ENCODE measurements at regions not wholly inside any gene's neighbourhood (a gene's known extent, or its start where the extent isn't known, plus 50 kb on each side); places are given as distances from the start of the nearest gene placed in this dataset.

DNA sequence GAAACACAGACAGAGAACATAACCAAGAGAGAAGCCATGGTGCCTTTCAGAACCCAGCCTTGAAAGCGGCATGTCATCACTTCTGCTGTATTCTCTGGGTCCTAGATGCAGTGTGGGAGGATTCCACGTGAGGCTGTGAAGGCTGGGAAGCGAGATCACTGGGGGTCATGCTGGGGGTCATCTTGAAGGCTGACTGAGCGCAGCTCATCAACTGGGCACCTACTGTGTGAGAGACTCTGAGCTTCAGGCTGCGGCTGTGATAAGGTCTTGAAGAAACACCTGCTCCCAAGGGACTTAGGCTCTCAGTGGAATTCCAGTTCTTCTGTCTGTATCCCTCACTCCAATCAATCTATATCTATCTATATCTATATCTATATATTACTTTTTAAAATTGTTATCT is 91.8 kb upstream of the KLF13 start:
- TF ChIP-seq, protein P1, sequence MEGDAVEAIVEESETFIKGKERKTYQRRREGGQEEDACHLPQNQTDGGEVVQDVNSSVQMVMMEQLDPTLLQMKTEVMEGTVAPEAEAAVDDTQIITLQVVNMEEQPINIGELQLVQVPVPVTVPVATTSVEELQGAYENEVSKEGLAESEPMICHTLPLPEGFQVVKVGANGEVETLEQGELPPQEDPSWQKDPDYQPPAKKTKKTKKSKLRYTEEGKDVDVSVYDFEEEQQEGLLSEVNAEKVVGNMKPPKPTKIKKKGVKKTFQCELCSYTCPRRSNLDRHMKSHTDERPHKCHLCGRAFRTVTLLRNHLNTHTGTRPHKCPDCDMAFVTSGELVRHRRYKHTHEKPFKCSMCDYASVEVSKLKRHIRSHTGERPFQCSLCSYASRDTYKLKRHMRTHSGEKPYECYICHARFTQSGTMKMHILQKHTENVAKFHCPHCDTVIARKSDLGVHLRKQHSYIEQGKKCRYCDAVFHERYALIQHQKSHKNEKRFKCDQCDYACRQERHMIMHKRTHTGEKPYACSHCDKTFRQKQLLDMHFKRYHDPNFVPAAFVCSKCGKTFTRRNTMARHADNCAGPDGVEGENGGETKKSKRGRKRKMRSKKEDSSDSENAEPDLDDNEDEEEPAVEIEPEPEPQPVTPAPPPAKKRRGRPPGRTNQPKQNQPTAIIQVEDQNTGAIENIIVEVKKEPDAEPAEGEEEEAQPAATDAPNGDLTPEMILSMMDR (IDR thresholded peaks at IDR 0.05; ENCODE audit: borderline replicate concordance, extremely low read depth, insufficient read depth) = no peak
- DNase-seq = peak in 1 of 5 donors; percentile 37
- Histone ChIP-seq H3K4me1 (ENCODE audit: control insufficient read depth in 2 of 3, insufficient read depth in 2 of 3, low read depth in 1 of 3, low read length in 3 of 3) (peaks cover 0 to 13% (median 0%) of the 10 kb centered on the region in 3 donors), H3K9ac (ENCODE audit: low read length in 3 of 3) (no peak overlapping the region), H3K27ac (ENCODE audit: low read depth in 2 of 2, low read length in 2 of 2) (no peak overlapping the region), H3K9me3 (ENCODE audit: control insufficient read depth in 2 of 3, insufficient read depth in 1 of 3, low read length in 3 of 3) (no peaks in the 10 kb centered on the region), H3K4me3 (ENCODE audit: low read length in 3 of 3) (no peak overlapping the region), H3K36me3 (ENCODE audit: control insufficient read depth in 2 of 3, insufficient read depth in 3 of 3, low read length in 3 of 3) (no peaks in the 10 kb centered on the region), H3K27me3 (ENCODE audit: control insufficient read depth, insufficient read depth, low read length) (no peaks in the 10 kb centered on the region)
- no peak for FAIRE-seq
- intact Hi-C loops (cut with DNase I) = no loop called here

DNA sequence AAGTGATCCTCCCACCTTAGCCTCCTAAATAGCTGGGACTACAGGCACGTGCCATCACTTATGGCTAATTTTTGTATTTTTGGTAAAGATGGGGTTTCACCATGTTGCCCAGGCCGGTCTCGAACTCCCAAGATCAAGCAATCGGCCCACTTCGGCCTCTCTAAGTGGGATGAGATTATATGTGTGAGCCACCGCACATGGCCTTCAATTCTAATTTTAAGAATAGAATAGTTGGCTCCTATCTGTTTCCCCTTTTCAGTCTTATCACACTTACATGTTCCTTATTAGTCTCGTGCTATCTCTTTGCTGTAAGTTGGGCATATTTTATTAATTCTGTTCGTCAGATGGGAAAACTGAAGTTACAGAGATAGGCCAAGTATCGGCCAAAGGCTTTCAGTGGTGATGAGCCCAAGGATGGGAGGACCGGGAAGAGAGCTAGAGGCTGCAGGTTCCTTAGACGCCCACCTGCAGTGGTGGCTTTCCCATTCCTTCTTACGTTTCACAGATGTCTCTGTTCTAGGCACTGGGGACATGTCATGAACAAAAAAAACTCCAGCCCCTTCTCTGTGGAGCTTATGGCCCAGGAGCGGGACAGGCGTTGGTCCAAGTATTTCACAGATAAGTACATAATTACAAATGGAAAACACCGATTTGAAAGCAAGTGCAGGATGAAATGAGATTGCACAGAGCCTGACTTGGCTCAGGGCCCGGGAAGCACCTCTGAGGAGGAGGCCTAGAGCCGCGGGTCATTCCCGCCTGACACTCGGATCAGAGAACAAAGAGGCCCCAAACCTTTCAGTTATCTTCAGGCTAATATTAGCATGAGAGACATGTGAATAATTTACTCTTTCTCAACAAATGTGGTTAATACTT is 91.1 kb upstream of the KLF13 start:
- peak overlapping the region in 1 of 3 donors; percentile 22 for H3K4me3 ChIP-seq (ENCODE audit: low read length in 3 of 3)
- peak overlapping the region; percentile 53 to 87 for H3K27ac ChIP-seq (ENCODE audit: low read depth in 2 of 2, low read length in 2 of 2)
- no peak for FAIRE-seq
- peak in 3 of 5 donors; percentile 29 to 82 (median 38) for DNase-seq
- no peaks in the 10 kb centered on the region for H3K36me3 ChIP-seq (ENCODE audit: control insufficient read depth in 2 of 3, insufficient read depth in 3 of 3, low read length in 3 of 3)
- H3K4me1 ChIP-seq (ENCODE audit: control insufficient read depth in 2 of 3, insufficient read depth in 2 of 3, low read depth in 1 of 3, low read length in 3 of 3) = peaks cover 0 to 13% (median 0%) of the 10 kb centered on the region in 3 donors
- H3K9ac ChIP-seq (ENCODE audit: low read length in 3 of 3) = no peak overlapping the region
- H3K9me3 ChIP-seq (ENCODE audit: control insufficient read depth in 2 of 3, insufficient read depth in 1 of 3, low read length in 3 of 3) = no peaks in the 10 kb centered on the region
- intact Hi-C loops (cut with DNase I) = no loop called here
- no peaks in the 10 kb centered on the region for H3K27me3 ChIP-seq (ENCODE audit: control insufficient read depth, insufficient read depth, low read length)
- TF ChIP-seq, protein P1 (IDR thresholded peaks at IDR 0.05; ENCODE audit: borderline replicate concordance, extremely low read depth, insufficient read depth) = no peak

DNA sequence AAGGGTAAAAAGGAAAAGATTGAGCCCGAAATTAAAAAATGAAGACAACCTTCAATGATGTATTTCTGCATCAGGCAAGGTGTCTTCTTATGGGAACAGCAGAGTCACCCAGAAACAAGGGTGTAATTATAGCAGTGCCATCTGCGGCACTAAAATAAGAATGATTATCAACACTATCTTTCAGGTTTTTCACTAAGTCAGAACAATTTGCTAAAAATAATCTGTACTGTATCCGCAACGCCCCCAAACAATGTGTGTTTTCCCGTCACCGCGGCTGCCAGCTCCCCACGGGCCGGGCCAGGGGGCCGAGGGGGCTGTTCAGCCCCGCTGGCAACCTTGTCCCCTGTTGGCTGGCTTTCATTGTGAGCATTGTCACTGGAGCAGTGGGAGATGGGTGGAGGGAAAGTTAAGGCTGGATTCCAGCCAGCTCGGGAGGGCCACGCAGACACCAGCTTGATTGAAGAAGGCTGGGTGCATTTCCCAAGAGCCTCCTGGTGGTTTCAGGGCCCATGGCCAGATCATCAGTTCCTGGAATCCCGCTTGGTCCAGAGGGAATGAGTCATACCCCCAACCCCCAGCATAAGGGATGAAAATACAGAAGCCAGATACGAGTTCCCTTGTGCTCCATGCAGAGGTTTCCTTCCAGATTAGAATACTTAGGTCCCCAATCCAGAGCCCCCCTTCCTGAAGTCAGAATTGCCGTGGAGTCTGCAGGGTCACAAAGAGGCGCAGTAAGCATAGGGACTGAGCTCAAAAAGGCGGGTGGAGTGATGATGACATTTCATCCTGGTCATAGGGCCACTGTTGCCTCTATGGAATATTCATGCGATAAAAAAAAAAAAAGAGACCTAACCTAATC is 90.2 kb upstream of the KLF13 start:
- TF ChIP-seq, protein P1 (IDR thresholded peaks at IDR 0.05; ENCODE audit: borderline replicate concordance, extremely low read depth, insufficient read depth) = no peak
- intact Hi-C loops (cut with DNase I) = no loop called here
- Histone ChIP-seq H3K9me3 (ENCODE audit: control insufficient read depth in 2 of 3, insufficient read depth in 1 of 3, low read length in 3 of 3) (no peaks in the 10 kb centered on the region), H3K27ac (ENCODE audit: low read depth in 2 of 2, low read length in 2 of 2) (peak overlapping the region; percentile 72 to 87), H3K4me3 (ENCODE audit: low read length in 3 of 3) (peak overlapping the region in 1 of 3 donors; percentile 22), H3K27me3 (ENCODE audit: control insufficient read depth, insufficient read depth, low read length) (no peaks in the 10 kb centered on the region), H3K36me3 (ENCODE audit: control insufficient read depth in 2 of 3, insufficient read depth in 3 of 3, low read length in 3 of 3) (no peaks in the 10 kb centered on the region), H3K4me1 (ENCODE audit: control insufficient read depth in 2 of 3, insufficient read depth in 2 of 3, low read depth in 1 of 3, low read length in 3 of 3) (peaks cover 0 to 13% (median 0%) of the 10 kb centered on the region in 3 donors), H3K9ac (ENCODE audit: low read length in 3 of 3) (no peak overlapping the region)
- FAIRE-seq (no peak), DNase-seq (peak in 2 of 5 donors; percentile 72 to 93)
